ENCODE measurements at regions not wholly inside any gene's neighbourhood (a gene's known extent, or its start where the extent isn't known, plus 50 kb on each side); places are given as distances from the start of the nearest gene placed in this dataset.
"Not testable (repeated sequence)": the region's sequence is repeated elsewhere in the genome, so short reads cannot be mapped to it uniquely, and the experiment has no call there.

- no peaks in the 10 kb centered on the region for H3K36me3 Mint-ChIP-seq
- POLR2A ChIA-PET = no interaction called here
Observed at GRCh38 chr7:45430397-45430796, 143.8 kb upstream of the ADCY1 start.

GRCh38 chr7:45434167-45434784 lies 139.9 kb upstream of the ADCY1 start:
- POLR2A ChIA-PET = no interaction called here
- Mint-ChIP-seq H3K27ac (no peak overlapping the region), H3K9me3 (peaks cover 0 to 3% (median 0%) of the 10 kb centered on the region in 9 donors), H3K4me3 (no peak overlapping the region), H3K27me3 (peaks cover 15 to 55% (median 22%) of the 10 kb centered on the region in 5 donors), H3K36me3 (peaks cover 0 to 5% (median 0%) of the 10 kb centered on the region in 3 donors), H3K4me1 (no peaks in the 10 kb centered on the region)
- DNase-seq (no peak), ATAC-seq (no peak)

More at GRCh38 chr7:45430397-45430796, 143.8 kb upstream of the ADCY1 start:
- Mint-ChIP-seq H3K27me3 (peaks cover 8 to 51% (median 13%) of the 10 kb centered on the region in 5 donors), H3K9me3 (no peaks in the 10 kb centered on the region), H3K4me1 (no peaks in the 10 kb centered on the region), H3K4me3 (no peak overlapping the region), H3K27ac (no peak overlapping the region)
- DNase-seq (no peak), ATAC-seq (no peak)

GRCh38 chr7:45435131-45435530 lies 139.0 kb upstream of the ADCY1 start:
- Mint-ChIP-seq H3K36me3 (peaks cover 0 to 5% (median 0%) of the 10 kb centered on the region in 3 donors), H3K9me3 (peaks cover 0 to 4% (median 1%) of the 10 kb centered on the region in 9 donors), H3K27ac (no peak overlapping the region), H3K4me3 (no peak overlapping the region), H3K4me1 (no peaks in the 10 kb centered on the region), H3K27me3 (peaks cover 17 to 56% (median 23%) of the 10 kb centered on the region in 5 donors)
- DNase-seq = no peak
- no peak for ATAC-seq
- POLR2A ChIA-PET = no interaction called here

GRCh38 chr7:45435846-45436245 lies 138.3 kb upstream of the ADCY1 start:
- ATAC-seq (no peak), DNase-seq (no peak)
- Mint-ChIP-seq H3K9me3 (peaks cover 0 to 5% (median 2%) of the 10 kb centered on the region in 9 donors), H3K4me1 (no peaks in the 10 kb centered on the region), H3K27me3 (peaks cover 17 to 56% (median 24%) of the 10 kb centered on the region in 5 donors), H3K36me3 (peaks cover 0 to 5% (median 0%) of the 10 kb centered on the region in 3 donors), H3K4me3 (no peak overlapping the region), H3K27ac (no peak overlapping the region)
- POLR2A ChIA-PET = no interaction called here

DNA sequence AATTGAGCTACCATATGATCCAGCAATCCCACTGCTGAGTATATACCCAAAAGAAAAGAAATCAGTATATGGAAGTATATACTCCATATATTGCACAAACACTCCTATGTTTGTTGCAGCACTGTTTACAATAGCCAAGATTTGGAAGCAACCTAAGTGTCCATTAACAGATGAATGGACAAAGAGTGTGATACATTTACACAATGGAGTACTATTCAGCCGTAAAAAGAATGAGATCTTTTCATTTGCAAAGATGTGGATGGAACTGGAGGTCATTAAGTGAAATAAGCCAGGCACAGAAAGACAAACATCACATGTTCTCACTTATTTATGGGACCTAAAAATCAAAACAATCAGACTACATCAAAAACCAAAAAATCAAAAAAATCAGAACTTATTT lies 133.4 kb upstream of the ADCY1 start:
- H3K36me3 Mint-ChIP-seq, POLR2A ChIA-PET, H3K9me3 Mint-ChIP-seq, DNase-seq, H3K27ac Mint-ChIP-seq, ATAC-seq, H3K4me1 Mint-ChIP-seq, H3K4me3 Mint-ChIP-seq: not testable (repeated sequence)
- peaks cover 11 to 35% (median 18%) of the 10 kb centered on the region in 5 donors for H3K27me3 Mint-ChIP-seq

GRCh38 chr7:45443263-45443662 lies 130.9 kb upstream of the ADCY1 start:
- ATAC-seq = no peak
- DNase-seq = no peak
- H3K4me3 Mint-ChIP-seq = no peak overlapping the region

DNA sequence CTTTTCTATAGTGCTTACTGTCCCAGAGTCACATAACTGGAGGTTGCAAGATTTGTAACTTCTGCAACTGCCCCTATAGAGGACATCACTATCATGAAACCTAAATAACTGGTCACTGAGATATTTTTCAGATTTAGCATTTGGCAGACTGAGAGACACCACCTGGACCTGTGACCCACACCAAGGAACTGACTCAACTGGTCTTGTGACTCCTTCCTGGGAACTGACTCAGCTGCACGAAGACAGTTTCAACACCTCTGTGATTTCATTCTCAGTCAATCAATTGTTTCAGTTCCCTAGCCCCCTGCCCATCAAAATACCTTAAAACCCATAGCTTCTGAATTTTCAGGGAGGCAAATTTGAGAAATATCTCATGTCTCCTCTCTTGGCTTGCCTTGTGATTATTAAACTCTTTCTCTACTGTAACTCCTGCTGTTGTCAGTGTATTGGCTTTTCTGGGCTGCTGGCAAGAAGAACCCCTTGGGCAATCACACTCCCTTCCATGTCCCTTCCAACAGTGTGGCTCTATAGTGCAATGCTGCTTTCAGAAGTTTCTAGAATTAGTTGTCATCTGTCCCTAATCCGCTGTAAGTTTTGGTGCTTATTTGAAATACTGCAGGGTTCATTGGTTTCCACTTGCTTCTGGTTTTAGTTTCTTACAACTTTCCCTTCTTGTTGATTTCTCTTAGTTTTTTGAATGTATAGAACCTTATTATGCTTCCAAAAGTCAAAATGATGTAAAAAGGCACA lies 127.8 kb upstream of the ADCY1 start:
- peaks cover 0 to 2% (median 0%) of the 10 kb centered on the region in 4 donors for H3K4me1 Mint-ChIP-seq
- no peaks in the 10 kb centered on the region for H3K36me3 Mint-ChIP-seq
- POLR2A ChIA-PET = no interaction called here
- no peak overlapping the region for H3K4me3 Mint-ChIP-seq
- peaks cover 0 to 11% (median 0%) of the 10 kb centered on the region in 9 donors for H3K9me3 Mint-ChIP-seq
- DNase-seq (no peak), ATAC-seq (no peak)
- peaks cover 0 to 8% (median 2%) of the 10 kb centered on the region in 5 donors for H3K27me3 Mint-ChIP-seq
- no peak overlapping the region for H3K27ac Mint-ChIP-seq

More at GRCh38 chr7:45443263-45443662, 130.9 kb upstream of the ADCY1 start:
- H3K36me3 Mint-ChIP-seq = peaks cover 0 to 5% (median 0%) of the 10 kb centered on the region in 3 donors
- H3K27me3 Mint-ChIP-seq = peaks cover 9 to 26% (median 13%) of the 10 kb centered on the region in 5 donors
- H3K27ac Mint-ChIP-seq = no peak overlapping the region
- H3K4me1 Mint-ChIP-seq = peaks cover 0 to 2% (median 0%) of the 10 kb centered on the region in 4 donors
- POLR2A ChIA-PET = no interaction called here
- peaks cover 0 to 11% (median 2%) of the 10 kb centered on the region in 9 donors for H3K9me3 Mint-ChIP-seq

DNA sequence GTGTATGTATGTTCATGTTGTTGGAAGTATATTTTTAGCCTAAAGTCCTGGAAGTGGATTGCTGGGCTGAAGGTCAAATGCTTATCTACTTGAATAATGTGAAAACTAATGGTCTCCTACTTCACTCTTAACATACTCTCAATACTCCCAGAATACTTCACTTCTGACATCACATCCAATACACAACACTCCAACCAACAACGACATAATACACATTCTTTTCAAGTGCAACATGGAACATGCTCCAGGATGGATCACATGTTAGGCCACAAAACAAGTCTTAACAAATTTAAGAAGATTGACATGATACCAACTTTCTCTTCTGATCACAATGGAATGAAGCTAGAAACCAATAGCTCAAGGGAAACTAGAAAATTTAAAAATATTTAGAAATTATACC lies 126.9 kb upstream of the ADCY1 start:
- Mint-ChIP-seq H3K27me3 (peaks cover 0 to 8% (median 5%) of the 10 kb centered on the region in 5 donors), H3K9me3 (peaks cover 0 to 11% (median 0%) of the 10 kb centered on the region in 9 donors), H3K4me1 (peaks cover 0 to 2% (median 0%) of the 10 kb centered on the region in 4 donors), H3K4me3 (no peak overlapping the region), H3K27ac (no peak overlapping the region), H3K36me3 (no peaks in the 10 kb centered on the region)
- DNase-seq = no peak
- no peak for ATAC-seq
- POLR2A ChIA-PET = no interaction called here

DNA sequence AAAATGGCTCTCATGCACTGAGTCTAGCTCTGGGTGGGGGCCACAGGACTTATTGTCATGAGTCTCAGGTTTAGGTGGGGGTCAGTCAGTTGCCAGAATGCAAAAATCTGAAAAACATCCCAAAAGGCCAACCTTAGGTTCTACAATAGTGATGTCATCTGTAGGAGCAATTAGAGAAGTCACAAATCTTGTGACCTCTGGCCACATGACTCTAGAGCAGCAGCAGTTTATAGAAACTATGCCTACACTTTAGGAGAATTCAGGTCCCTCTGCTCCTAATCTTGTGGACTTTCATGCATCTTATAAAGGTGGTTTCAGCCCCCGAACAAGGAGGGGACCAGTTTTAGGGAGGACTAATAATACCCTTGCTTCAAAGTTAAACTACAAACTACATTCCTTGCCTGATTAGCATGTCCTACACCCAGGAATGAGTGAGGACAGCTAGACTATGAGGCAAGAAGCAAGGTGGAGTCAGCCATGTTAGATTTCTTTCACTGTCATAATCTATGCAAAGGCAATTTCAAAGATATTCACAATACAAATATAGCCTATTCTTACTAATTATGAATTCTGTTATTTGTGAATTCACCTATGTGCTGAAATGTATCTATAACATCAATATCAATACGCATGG lies 123.5 kb upstream of the ADCY1 start:
- Mint-ChIP-seq H3K27ac (no peak overlapping the region), H3K4me1 (no peaks in the 10 kb centered on the region), H3K27me3 (peaks cover 3 to 20% (median 8%) of the 10 kb centered on the region in 5 donors), H3K9me3 (peaks cover 0 to 11% (median 0%) of the 10 kb centered on the region in 9 donors), H3K36me3 (no peaks in the 10 kb centered on the region), H3K4me3 (no peak overlapping the region)
- ATAC-seq (no peak), DNase-seq (no peak)
- POLR2A ChIA-PET = no interaction called here

- no peak overlapping the region for H3K27ac Mint-ChIP-seq
- H3K4me3 Mint-ChIP-seq = no peak overlapping the region
- POLR2A ChIA-PET = no interaction called here
- no peaks in the 10 kb centered on the region for H3K4me1 Mint-ChIP-seq
- H3K36me3 Mint-ChIP-seq = no peaks in the 10 kb centered on the region
- H3K9me3 Mint-ChIP-seq = peaks cover 0 to 9% (median 0%) of the 10 kb centered on the region in 9 donors
- peaks cover 3 to 21% (median 7%) of the 10 kb centered on the region in 5 donors for H3K27me3 Mint-ChIP-seq
- DNase-seq = no peak
- no peak for ATAC-seq
Observed at GRCh38 chr7:45451342-45452035, 122.7 kb upstream of the ADCY1 start.

DNA sequence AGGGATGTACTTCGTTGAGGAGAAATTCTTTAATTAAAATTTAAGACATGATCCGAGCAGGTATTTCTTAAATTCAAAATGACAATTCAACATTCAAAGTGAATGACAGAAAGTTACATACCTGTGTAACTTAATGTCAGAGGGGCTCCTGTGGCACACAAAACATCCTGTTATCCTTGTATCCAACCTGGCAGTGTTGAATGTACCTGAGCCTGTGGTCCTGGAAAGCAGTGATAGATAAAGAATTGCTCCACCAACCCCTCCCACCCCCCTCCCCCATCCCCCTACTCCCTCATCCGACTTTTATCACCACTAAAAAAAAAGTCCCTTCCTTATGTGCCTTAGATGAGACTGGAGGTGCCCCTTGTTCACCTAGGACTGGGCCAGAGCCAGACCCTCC lies 119.4 kb upstream of the ADCY1 start:
- H3K4me1 Mint-ChIP-seq = no peaks in the 10 kb centered on the region
- ATAC-seq (no peak), DNase-seq (no peak)
- H3K9me3 Mint-ChIP-seq = no peaks in the 10 kb centered on the region
- H3K4me3 Mint-ChIP-seq = no peak overlapping the region
- no peaks in the 10 kb centered on the region for H3K36me3 Mint-ChIP-seq
- H3K27ac Mint-ChIP-seq = no peak overlapping the region
- peaks cover 0 to 21% (median 6%) of the 10 kb centered on the region in 5 donors for H3K27me3 Mint-ChIP-seq
- POLR2A ChIA-PET = no interaction called here

GRCh38 chr7:45455662-45456061 lies 118.5 kb upstream of the ADCY1 start:
- ATAC-seq = no peak
- POLR2A ChIA-PET = no interaction called here
- H3K27me3 Mint-ChIP-seq = peaks cover 0 to 22% (median 6%) of the 10 kb centered on the region in 5 donors
- H3K27ac Mint-ChIP-seq = no peak overlapping the region
- no peak for DNase-seq
- no peaks in the 10 kb centered on the region for H3K4me1 Mint-ChIP-seq
- H3K9me3 Mint-ChIP-seq = no peaks in the 10 kb centered on the region
- H3K36me3 Mint-ChIP-seq = no peaks in the 10 kb centered on the region
- H3K4me3 Mint-ChIP-seq = no peak overlapping the region
